ENCODE measurements at regions not wholly inside any gene's neighbourhood (a gene's known extent, or its start where the extent isn't known, plus 50 kb on each side); places are given as distances from the start of the nearest gene placed in this dataset.

DNA sequence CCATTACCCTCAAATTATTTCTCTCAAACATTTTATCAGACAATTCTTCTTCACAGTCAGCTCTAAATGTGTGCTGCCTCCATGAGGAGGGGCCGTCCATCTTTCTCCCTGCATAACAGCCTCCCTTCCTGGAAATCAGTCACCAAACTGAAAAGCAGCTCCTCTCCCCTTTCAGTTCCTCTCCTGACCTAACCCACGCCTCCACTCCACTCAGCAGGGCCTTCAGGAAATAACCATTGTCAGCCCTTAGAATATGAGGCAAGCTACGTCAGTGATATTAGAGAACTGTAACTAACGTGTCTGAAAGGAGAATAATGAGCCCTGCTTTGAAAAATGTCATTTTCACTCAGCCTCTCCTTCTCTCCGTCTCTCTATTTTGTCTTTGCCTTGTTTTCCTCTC, 116.2 kb downstream of the OLFM4 start:
- Histone ChIP-seq H3K36me3 (ENCODE audit: control insufficient read depth, low read length) (no peaks in the 10 kb centered on the region), H3K4me3 (ENCODE audit: low read length) (no peak overlapping the region), H4K20me1 (ENCODE audit: control insufficient read depth, insufficient read depth, low read depth, low read length) (no peaks in the 10 kb centered on the region), H3K27ac (ENCODE audit: low read depth, low read length) (no peak overlapping the region), H3K27me3 (ENCODE audit: control insufficient read depth, low read length) (no peaks in the 10 kb centered on the region), H3K4me2 (ENCODE audit: low read length) (no peak overlapping the region), H3K9me3 (ENCODE audit: control insufficient read depth, insufficient read depth, low read length) (no peaks in the 10 kb centered on the region), H3F3A (ENCODE audit: control insufficient read depth, insufficient read depth) (no peaks in the 10 kb centered on the region), H3K4me1 (ENCODE audit: control insufficient read depth, low read length) (no peaks in the 10 kb centered on the region), H3K9me2 (replicated peaks; ENCODE audit: control insufficient read depth, low read length) (no peaks in the 10 kb centered on the region), H3K79me2 (ENCODE audit: control insufficient read depth, low read length) (no peaks in the 10 kb centered on the region)
- TF ChIP-seq EZH2phosphoT487 (IDR thresholded peaks at IDR 0.05; ENCODE audit: borderline replicate concordance, low read length) = no peak

DNA sequence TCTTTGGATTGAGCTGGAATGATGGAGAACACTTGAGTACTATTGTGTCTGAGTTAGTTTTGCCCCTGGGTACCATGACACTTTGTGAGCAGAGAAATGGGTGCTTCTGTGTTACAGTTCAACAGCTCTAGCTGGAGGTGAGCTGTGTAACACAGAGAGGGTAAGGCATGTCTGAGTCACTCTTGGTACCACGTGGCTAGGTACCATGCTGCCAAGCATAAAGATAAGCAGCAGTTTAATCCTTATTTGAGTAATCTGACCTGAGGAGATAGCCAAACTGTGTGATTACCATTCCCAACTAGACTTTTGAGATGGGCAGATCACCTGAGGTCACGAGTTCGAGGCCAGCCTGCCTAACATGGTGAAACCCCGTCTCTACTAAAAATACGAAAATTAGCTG, 122.0 kb downstream of the OLFM4 start:
- Histone ChIP-seq H3K36me3 (ENCODE audit: control insufficient read depth, low read length) (no peaks in the 10 kb centered on the region), H3K27me3 (ENCODE audit: control insufficient read depth, low read length) (no peaks in the 10 kb centered on the region), H3F3A (ENCODE audit: control insufficient read depth, insufficient read depth) (no peaks in the 10 kb centered on the region), H3K27ac (ENCODE audit: low read depth, low read length) (no peak overlapping the region), H3K4me1 (ENCODE audit: control insufficient read depth, low read length) (no peaks in the 10 kb centered on the region), H3K79me2 (ENCODE audit: control insufficient read depth, low read length) (no peaks in the 10 kb centered on the region), H3K9me3 (ENCODE audit: control insufficient read depth, insufficient read depth, low read length) (no peaks in the 10 kb centered on the region), H4K20me1 (ENCODE audit: control insufficient read depth, insufficient read depth, low read depth, low read length) (no peaks in the 10 kb centered on the region), H3K4me3 (ENCODE audit: low read length) (no peak overlapping the region), H3K9me2 (replicated peaks; ENCODE audit: control insufficient read depth, low read length) (no peaks in the 10 kb centered on the region), H3K4me2 (ENCODE audit: low read length) (no peak overlapping the region)
- TF ChIP-seq EZH2phosphoT487 (IDR thresholded peaks at IDR 0.05; ENCODE audit: borderline replicate concordance, low read length) (no peak), CTCF (IDR thresholded peaks at IDR 0.05; ENCODE audit: low read depth, low read length, poor library complexity, severe bottlenecking) (no peak)

DNA sequence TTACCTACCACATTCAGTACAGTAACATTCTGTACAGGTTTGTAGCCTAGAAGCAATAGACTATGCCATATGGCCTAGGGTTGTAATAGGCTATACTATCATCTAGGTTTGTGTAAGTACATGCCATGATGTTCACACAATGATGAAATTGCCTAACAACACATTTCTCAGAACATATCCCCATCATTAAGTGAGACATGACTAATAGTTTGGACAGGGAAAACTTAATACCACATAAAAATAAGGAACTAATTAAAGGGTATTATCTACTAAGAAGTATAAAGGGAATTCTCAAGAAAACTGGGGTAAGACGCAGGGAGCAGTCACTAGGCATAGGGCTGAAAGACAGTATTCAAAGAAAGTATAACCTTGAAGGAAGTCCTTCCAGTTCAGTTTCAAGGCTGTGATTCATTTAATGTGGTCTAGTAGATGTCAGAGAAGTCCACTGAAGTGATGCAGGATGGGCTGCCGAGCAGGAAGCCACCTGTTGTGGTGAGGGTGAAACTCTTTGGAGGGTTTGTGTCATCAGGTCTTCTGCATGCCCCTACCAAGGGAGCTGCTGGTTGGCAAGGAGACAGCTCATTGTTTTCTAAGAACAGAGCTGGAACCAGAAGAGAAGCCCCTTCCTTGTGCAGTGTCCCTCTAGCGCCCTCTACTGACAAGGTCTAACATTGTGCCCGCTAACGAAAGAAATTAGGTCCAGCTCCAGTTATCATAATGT, 122.9 kb downstream of the OLFM4 start:
- no peaks in the 10 kb centered on the region for H3F3A ChIP-seq (ENCODE audit: control insufficient read depth, insufficient read depth)
- H4K20me1 ChIP-seq (ENCODE audit: control insufficient read depth, insufficient read depth, low read depth, low read length) = no peaks in the 10 kb centered on the region
- H3K27ac ChIP-seq (ENCODE audit: low read depth, low read length) = no peak overlapping the region
- TF ChIP-seq EZH2phosphoT487 (IDR thresholded peaks at IDR 0.05; ENCODE audit: borderline replicate concordance, low read length) = no peak
- TF ChIP-seq CTCF (IDR thresholded peaks at IDR 0.05; ENCODE audit: low read depth, low read length, poor library complexity, severe bottlenecking) = peak; percentile 93
- H3K4me1 ChIP-seq (ENCODE audit: control insufficient read depth, low read length) = no peaks in the 10 kb centered on the region
- no peak overlapping the region for H3K4me3 ChIP-seq (ENCODE audit: low read length)
- no peaks in the 10 kb centered on the region for H3K27me3 ChIP-seq (ENCODE audit: control insufficient read depth, low read length)
- no peak overlapping the region for H3K4me2 ChIP-seq (ENCODE audit: low read length)
- no peaks in the 10 kb centered on the region for H3K9me3 ChIP-seq (ENCODE audit: control insufficient read depth, insufficient read depth, low read length)
- no peaks in the 10 kb centered on the region for H3K36me3 ChIP-seq (ENCODE audit: control insufficient read depth, low read length)
- no peaks in the 10 kb centered on the region for H3K79me2 ChIP-seq (ENCODE audit: control insufficient read depth, low read length)
- no peaks in the 10 kb centered on the region for H3K9me2 ChIP-seq (replicated peaks; ENCODE audit: control insufficient read depth, low read length)

DNA sequence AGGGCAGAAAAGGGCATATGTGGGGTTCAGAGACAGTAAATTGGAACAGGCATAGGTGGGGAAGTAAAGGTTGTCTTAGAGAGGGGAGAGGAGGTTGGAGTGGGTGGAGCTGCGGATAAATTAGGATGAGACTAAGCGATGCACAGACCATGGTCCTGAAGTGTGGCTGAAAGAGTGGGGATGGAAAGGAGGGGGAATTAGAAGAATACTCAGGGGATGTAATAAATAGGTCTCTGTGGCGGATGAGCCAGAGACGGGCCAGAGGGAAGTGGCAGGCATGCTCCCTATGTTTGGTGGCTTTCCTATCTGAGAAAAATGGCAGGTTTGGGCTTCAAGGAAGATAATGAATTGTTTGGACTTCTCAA, 123.4 kb downstream of the OLFM4 start:
- no peaks in the 10 kb centered on the region for H3K27me3 ChIP-seq (ENCODE audit: control insufficient read depth, low read length)
- H3F3A ChIP-seq (ENCODE audit: control insufficient read depth, insufficient read depth) = no peaks in the 10 kb centered on the region
- no peaks in the 10 kb centered on the region for H3K36me3 ChIP-seq (ENCODE audit: control insufficient read depth, low read length)
- no peaks in the 10 kb centered on the region for H3K9me3 ChIP-seq (ENCODE audit: control insufficient read depth, insufficient read depth, low read length)
- H3K4me3 ChIP-seq (ENCODE audit: low read length) = no peak overlapping the region
- H4K20me1 ChIP-seq (ENCODE audit: control insufficient read depth, insufficient read depth, low read depth, low read length) = no peaks in the 10 kb centered on the region
- no peaks in the 10 kb centered on the region for H3K79me2 ChIP-seq (ENCODE audit: control insufficient read depth, low read length)
- no peaks in the 10 kb centered on the region for H3K9me2 ChIP-seq (replicated peaks; ENCODE audit: control insufficient read depth, low read length)
- H3K27ac ChIP-seq (ENCODE audit: low read depth, low read length) = no peak overlapping the region
- H3K4me2 ChIP-seq (ENCODE audit: low read length) = no peak overlapping the region
- no peaks in the 10 kb centered on the region for H3K4me1 ChIP-seq (ENCODE audit: control insufficient read depth, low read length)
- TF ChIP-seq EZH2phosphoT487 (IDR thresholded peaks at IDR 0.05; ENCODE audit: borderline replicate concordance, low read length) (no peak), CTCF (IDR thresholded peaks at IDR 0.05; ENCODE audit: low read depth, low read length, poor library complexity, severe bottlenecking) (peak; percentile 36)
